Astrocyte (in vitro differentiated cells and primary cell): ENCODE measurements at regions not wholly inside any gene's neighbourhood (a gene's known extent, or its start where the extent isn't known, plus 50 kb on each side); places are given as distances from the start of the nearest gene placed in this dataset.

Source experiments
- CTCF ChIP-seq: IDR thresholded peaks from 2 replicates; pipeline ENCODE4 v1.5.1; 2011; ENCODE audit warnings: low read depth, mild to moderate bottlenecking, inconsistent platforms, low read length, moderate library complexity; ENCODE audit not compliant: insufficient read depth
- EZH2 ChIP-seq: IDR thresholded peaks from 2 replicates; pipeline ENCODE4 v1.6.1; 2012; ENCODE audit warnings: mild to moderate bottlenecking, low read length, inconsistent platforms; ENCODE audit not compliant: insufficient read depth

DNA sequence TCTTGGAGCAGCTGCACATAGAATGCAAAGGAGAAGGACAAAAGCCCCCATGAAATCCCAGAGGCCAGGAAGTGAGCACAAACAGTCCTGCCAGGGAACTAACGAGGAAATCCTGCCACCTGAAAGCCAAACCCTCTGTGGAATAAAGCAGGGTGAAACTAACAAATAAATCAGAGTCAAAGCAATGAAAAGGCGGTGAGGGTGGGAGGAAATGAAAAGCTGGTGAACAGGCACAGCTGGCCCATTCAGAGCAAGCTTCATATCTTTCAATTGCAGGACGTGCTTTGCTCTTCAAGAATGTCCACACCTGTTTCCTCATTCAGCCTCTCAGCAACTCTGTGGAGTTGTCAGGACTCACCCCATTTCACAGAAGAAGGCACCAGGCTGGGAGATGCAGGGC is 108.1 kb downstream of the ABCC12 start:
- TF ChIP-seq EZH2 (no peak), CTCF (no peak)
